ENCODE measurements at regions not wholly inside any gene's neighbourhood (a gene's known extent, or its start where the extent isn't known, plus 50 kb on each side); places are given as distances from the start of the nearest gene placed in this dataset.

- Histone ChIP-seq H4K20me1 (replicated peaks; ENCODE audit: control insufficient read depth, extremely low read depth, insufficient read depth, low read length) (no peaks in the 10 kb centered on the region), H3K9me3 (replicated peaks; ENCODE audit: control insufficient read depth, insufficient read depth, low read length) (no peaks in the 10 kb centered on the region), H2AFZ (ENCODE audit: low read depth, low read length) (no peak overlapping the region), H3K27me3 (ENCODE audit: control insufficient read depth in 2 of 2, insufficient read depth in 2 of 2, low read length in 2 of 2) (peaks cover 1 to 2% of the 10 kb centered on the region in 2 experiments), H3K4me1 (ENCODE audit: control insufficient read depth, extremely low read depth, insufficient read depth, low read length) (peaks cover under 1% of the 10 kb centered on the region), H3K36me3 (ENCODE audit: control insufficient read depth in 2 of 2, extremely low read depth in 1 of 2, insufficient read depth in 2 of 2, low read length in 2 of 2) (no peaks in the 10 kb centered on the region), H3K9me1 (replicated peaks; ENCODE audit: control insufficient read depth, extremely low read depth, insufficient read depth, low read length) (no peaks in the 10 kb centered on the region), H3K79me2 (ENCODE audit: control insufficient read depth, insufficient read depth, low read length) (no peaks in the 10 kb centered on the region), H3K4me2 (ENCODE audit: insufficient read depth, low read length) (no peak overlapping the region), H3K9ac (replicated peaks; ENCODE audit: extremely low read depth, insufficient read depth, low read length) (no peak overlapping the region), H3K4me3 (replicated peaks in 1 of 3; ENCODE audit: insufficient read depth in 1 of 3, low read depth in 1 of 3, low read length in 3 of 3) (no peak overlapping the region), H3K27ac (ENCODE audit: insufficient read depth, low read depth, low read length) (no peak overlapping the region)
- no TSS peak for BruUV-seq (replicated peaks)
- intact Hi-C loops (cut with micrococcal nuclease) = no loop called here
- DNase-seq (ENCODE audit: low read depth, low spot score) (no peak), FAIRE-seq (no peak)
- dilution Hi-C loops (cut with MboI; ENCODE audit: extremely low pct_ligation_motif_present, low sequenced_read_pairs) = no loop called here
- TF ChIP-seq EZH2 (IDR thresholded peaks at IDR 0.05; ENCODE audit: borderline replicate concordance, low read depth, low read length, severe bottlenecking) (no peak), CTCF (IDR thresholded peaks at IDR 0.05; ENCODE audit: extremely low read depth in 1 of 2, insufficient read depth in 1 of 2, low read depth in 1 of 2, low read length in 2 of 2) (no peak), POLR2AphosphoS5 (IDR thresholded peaks at IDR 0.05; ENCODE audit: insufficient read depth, low read depth, low read length) (no peak), MYC (IDR thresholded peaks at IDR 0.05; ENCODE audit: low read depth, low read length) (no peak), POLR2A (IDR thresholded peaks at IDR 0.05; ENCODE audit: low read depth, low read length) (no peak), JUN (IDR thresholded peaks at IDR 0.05; ENCODE audit: borderline replicate concordance, insufficient read depth, insufficient read length, low read depth) (no peak), GATA2 (IDR thresholded peaks at IDR 0.05; ENCODE audit: insufficient read depth, insufficient read length, low read depth, low read length) (no peak), FOS (IDR thresholded peaks at IDR 0.05; ENCODE audit: borderline replicate concordance, insufficient read depth, low read length) (no peak)
- TF ChIP-seq, protein P1, sequence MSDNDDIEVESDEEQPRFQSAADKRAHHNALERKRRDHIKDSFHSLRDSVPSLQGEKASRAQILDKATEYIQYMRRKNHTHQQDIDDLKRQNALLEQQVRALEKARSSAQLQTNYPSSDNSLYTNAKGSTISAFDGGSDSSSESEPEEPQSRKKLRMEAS (IDR thresholded peaks at IDR 0.05; ENCODE audit: insufficient read depth, insufficient read length) = no peak
- POLR2A ChIA-PET = no interaction called here
- CTCF ChIA-PET = no interaction called here
These were observed 141.2 kb upstream of the GADL1 start for GRCh38 chr3:31035681-31036080.

Data from endothelial cell of umbilical vein (primary cell).